Parathyroid adenoma (tissue), 2 donors: ENCODE measurements at regions not wholly inside any gene's neighbourhood (a gene's known extent, or its start where the extent isn't known, plus 50 kb on each side); places are given as distances from the start of the nearest gene placed in this dataset.
A peak's percentile ranks its signal among the peaks of the same experiment; 100 is the strongest.

Experiments used
- H2AFZ ChIP-seq: fragments of 300-600 bp; sonication (generic); one replicate; pipeline ENCODE4 v1.7.0; 2017; ENCODE audit warnings: antibody characterized with exemption, mild to moderate bottlenecking
- H3K27ac ChIP-seq: fragments of 300-600 bp; sonication (generic); one replicate; pipeline ENCODE4 v1.7.0; 2017
- H3K27me3 ChIP-seq: fragments of 300-600 bp; sonication (generic); one replicate; pipeline ENCODE4 v1.7.0; 2017; ENCODE audit warnings: low read length; ENCODE audit not compliant: control insufficient read depth, insufficient read depth
- H3K36me3 ChIP-seq: fragments of 300-600 bp; sonication (generic); one replicate; pipeline ENCODE4 v1.7.0; 2017; ENCODE audit warnings: low read length; ENCODE audit not compliant: control insufficient read depth, insufficient read depth
- H3K4me1 ChIP-seq: fragments of 300-600 bp; sonication (generic); one replicate; pipeline ENCODE4 v1.7.0; 2017; ENCODE audit warnings: control low read depth
- H3K4me2 ChIP-seq: fragments of 300-600 bp; sonication (generic); one replicate; pipeline ENCODE4 v1.7.0; 2017; ENCODE audit warnings: low read length
- H3K4me3 ChIP-seq: fragments of 300-600 bp; sonication (generic); one replicate; pipeline ENCODE4 v1.7.0; 2017; ENCODE audit warnings: low read depth, low read length
- H3K79me2 ChIP-seq: fragments of 300-600 bp; sonication (generic); one replicate; pipeline ENCODE4 v1.7.0; 2017; ENCODE audit warnings: control low read depth
- H3K9ac ChIP-seq: fragments of 300-600 bp; sonication (generic); one replicate; pipeline ENCODE4 v1.7.0; 2017; ENCODE audit warnings: mild to moderate bottlenecking
- H3K9me3 ChIP-seq: fragments of 300-600 bp; sonication (generic); one replicate; pipeline ENCODE4 v1.7.0; 2017; ENCODE audit warnings: low read length; ENCODE audit not compliant: control insufficient read depth
- CTCF ChIP-seq: fragments of 300-600 bp; sonication (generic); IDR thresholded peaks from one replicate; pipeline ENCODE4 v1.7.0; 2017; ENCODE audit warnings: antibody characterized with exemption, mild to moderate bottlenecking
- donor health status: primary hyperparathyroidism.

GRCh38 chr11:23284631-23285030 lies 424.4 kb upstream of the CCDC179 start:
- no peak overlapping the region for H3K4me3 ChIP-seq
- H3K9me3 ChIP-seq = no peaks in the 10 kb centered on the region
- no peak overlapping the region for H3K4me2 ChIP-seq
- H3K9ac ChIP-seq = no peak overlapping the region
- no peak for TF ChIP-seq CTCF
- no peaks in the 10 kb centered on the region for H3K79me2 ChIP-seq
- no peaks in the 10 kb centered on the region for H3K27me3 ChIP-seq
- H3K27ac ChIP-seq = no peak overlapping the region
- H3K36me3 ChIP-seq = no peaks in the 10 kb centered on the region
- no peaks in the 10 kb centered on the region for H3K4me1 ChIP-seq
- no peak overlapping the region for H2AFZ ChIP-seq

GRCh38 chr11:23288003-23288783 lies 427.9 kb upstream of the CCDC179 start:
- no peak for TF ChIP-seq CTCF
- no peak overlapping the region for H3K9ac ChIP-seq
- no peaks in the 10 kb centered on the region for H3K9me3 ChIP-seq
- no peak overlapping the region for H3K4me3 ChIP-seq
- no peaks in the 10 kb centered on the region for H3K36me3 ChIP-seq
- H3K4me1 ChIP-seq = no peaks in the 10 kb centered on the region
- H3K4me2 ChIP-seq = no peak overlapping the region
- H3K27ac ChIP-seq = no peak overlapping the region
- H2AFZ ChIP-seq = no peak overlapping the region
- H3K27me3 ChIP-seq = no peaks in the 10 kb centered on the region
- no peaks in the 10 kb centered on the region for H3K79me2 ChIP-seq

GRCh38 chr11:23295241-23295640 lies 435.0 kb upstream of the CCDC179 start:
- Histone ChIP-seq H3K27ac (no peak overlapping the region), H3K4me2 (no peak overlapping the region), H3K27me3 (no peaks in the 10 kb centered on the region), H3K9me3 (no peaks in the 10 kb centered on the region), H3K79me2 (no peaks in the 10 kb centered on the region), H3K4me3 (no peak overlapping the region), H2AFZ (no peak overlapping the region), H3K36me3 (no peaks in the 10 kb centered on the region), H3K4me1 (no peaks in the 10 kb centered on the region), H3K9ac (no peak overlapping the region)
- no peak for TF ChIP-seq CTCF

GRCh38 chr11:23308041-23308440 lies 447.8 kb upstream of the CCDC179 start:
- H3K27ac ChIP-seq = no peak overlapping the region
- no peaks in the 10 kb centered on the region for H3K79me2 ChIP-seq
- no peaks in the 10 kb centered on the region for H3K9me3 ChIP-seq
- TF ChIP-seq CTCF = no peak
- no peak overlapping the region for H3K4me3 ChIP-seq
- H3K4me1 ChIP-seq = no peaks in the 10 kb centered on the region
- peak overlapping the region; percentile 11 for H2AFZ ChIP-seq
- no peaks in the 10 kb centered on the region for H3K27me3 ChIP-seq
- no peaks in the 10 kb centered on the region for H3K36me3 ChIP-seq
- H3K4me2 ChIP-seq = no peak overlapping the region
- H3K9ac ChIP-seq = no peak overlapping the region

- no peak overlapping the region for H3K27ac ChIP-seq
- H3K9me3 ChIP-seq = no peaks in the 10 kb centered on the region
- no peaks in the 10 kb centered on the region for H3K36me3 ChIP-seq
- no peaks in the 10 kb centered on the region for H3K27me3 ChIP-seq
- no peak overlapping the region for H3K4me3 ChIP-seq
- TF ChIP-seq CTCF = no peak
- H3K9ac ChIP-seq = no peak overlapping the region
- no peak overlapping the region for H2AFZ ChIP-seq
- no peaks in the 10 kb centered on the region for H3K4me1 ChIP-seq
- H3K79me2 ChIP-seq = no peaks in the 10 kb centered on the region
- H3K4me2 ChIP-seq = no peak overlapping the region
These were observed 450.0 kb upstream of the CCDC179 start for GRCh38 chr11:23310276-23310675.
